ENCODE measurements at regions not wholly inside any gene's neighbourhood (a gene's known extent, or its start where the extent isn't known, plus 50 kb on each side); places are given as distances from the start of the nearest gene placed in this dataset.

DNA sequence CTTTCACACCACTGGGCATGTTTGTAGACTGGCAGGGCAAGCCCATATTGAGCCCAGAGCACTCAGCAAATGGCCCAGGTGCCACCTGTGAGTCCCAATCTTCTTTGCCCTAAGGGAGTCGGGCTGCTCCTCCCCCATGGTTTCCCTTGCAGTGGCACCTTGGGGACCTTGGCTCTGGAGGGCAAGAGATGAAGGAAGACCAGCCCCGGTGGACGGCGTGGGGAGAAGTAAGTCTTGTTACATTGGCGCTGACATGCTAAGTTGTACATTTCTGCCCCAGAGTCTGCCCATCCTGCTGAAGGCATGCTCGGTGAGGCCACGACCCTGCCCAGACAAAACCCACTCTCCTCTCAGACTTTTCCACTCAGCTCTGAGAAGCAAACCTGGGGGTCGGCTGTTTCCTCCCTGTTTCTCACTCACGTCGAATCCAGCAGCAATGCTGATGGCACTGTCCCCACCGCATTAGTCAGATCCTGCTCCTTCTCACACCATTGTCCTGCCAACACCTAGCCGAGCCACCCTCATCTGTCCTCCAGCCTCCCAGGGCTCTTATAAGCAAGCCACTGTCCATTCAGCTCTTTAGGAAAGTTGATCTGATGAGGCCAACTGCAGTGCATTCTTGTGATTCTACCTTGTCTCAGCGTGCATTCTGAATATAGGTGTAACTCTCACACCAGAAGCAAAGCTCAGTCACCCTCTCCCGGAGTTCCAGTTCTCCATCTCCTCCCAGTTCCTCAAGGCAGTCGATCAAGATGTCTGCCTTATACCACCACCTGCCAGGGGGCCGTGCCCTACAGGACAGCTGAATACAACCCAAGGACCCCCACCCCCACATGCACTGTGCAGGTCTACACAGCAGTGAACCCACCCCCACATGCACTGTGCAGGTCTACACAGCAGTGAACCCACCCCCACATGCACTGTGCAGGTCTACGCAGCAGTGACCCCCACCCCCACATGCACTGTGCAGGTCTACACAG, 827.1 kb downstream of the TBC1D22A start:
- no peak for DNase-seq (ENCODE audit: low spot score)
- Histone ChIP-seq H3K27ac (no peak overlapping the region), H3K4me3 (no peak overlapping the region)
- no peak for TF ChIP-seq CTCF (IDR thresholded peaks at IDR 0.05)

DNA sequence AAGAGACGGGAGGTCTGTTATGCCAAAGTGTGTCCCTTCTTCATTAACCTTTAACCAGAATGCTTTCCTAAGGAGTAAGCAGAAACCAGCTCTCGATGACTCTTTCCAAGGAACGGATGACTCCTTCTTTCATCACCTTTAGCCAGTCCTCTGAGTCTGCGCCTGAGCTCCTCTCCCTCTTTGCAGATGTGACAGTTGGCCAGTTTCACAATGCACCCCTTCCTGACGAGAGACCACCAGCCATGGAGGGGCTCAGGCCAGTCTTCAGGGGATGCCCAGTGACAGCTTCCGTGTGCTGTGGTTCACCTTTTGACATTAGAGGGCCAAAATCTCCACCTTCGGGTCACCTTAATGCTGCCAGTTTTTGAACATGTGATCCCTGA, 826.1 kb downstream of the TBC1D22A start:
- no peak for DNase-seq (ENCODE audit: low spot score)
- TF ChIP-seq CTCF (IDR thresholded peaks at IDR 0.05), result no peak
- Histone ChIP-seq H3K4me3 (no peak overlapping the region), H3K27ac (no peak overlapping the region)

- Histone ChIP-seq H3K4me3 (no peak overlapping the region), H3K27ac (no peak overlapping the region)
- no peak for DNase-seq (ENCODE audit: low spot score)
- TF ChIP-seq CTCF (IDR thresholded peaks at IDR 0.05), result no peak
Measured at GRCh38 chr22:47587861-47588577, 825.6 kb downstream of the TBC1D22A start.

DNA sequence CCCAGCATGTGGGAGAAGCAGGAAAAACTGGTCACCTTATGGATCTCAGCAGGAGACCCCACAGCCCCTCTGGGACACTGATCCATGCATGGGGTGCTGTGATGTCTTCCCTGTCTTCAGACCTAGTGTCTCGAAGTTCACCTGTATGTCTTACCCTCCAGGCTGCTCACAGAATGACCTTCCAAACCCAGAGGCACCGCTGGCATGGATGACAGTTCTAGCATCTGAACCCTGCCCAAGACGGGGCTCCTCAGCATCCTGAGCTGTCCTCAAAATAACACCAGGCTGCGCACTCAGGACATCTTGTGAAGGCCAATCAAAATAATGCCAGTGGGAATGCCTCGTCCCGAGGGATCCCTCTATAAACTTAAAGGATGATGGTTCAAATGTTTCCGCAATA, 824.9 kb downstream of the TBC1D22A start:
- no peak overlapping the region for H3K27ac ChIP-seq
- no peak overlapping the region for H3K4me3 ChIP-seq
- no peak for DNase-seq (ENCODE audit: low spot score)
- no peak for TF ChIP-seq CTCF (IDR thresholded peaks at IDR 0.05)

- Histone ChIP-seq H3K4me3 (no peak overlapping the region), H3K27ac (no peak overlapping the region)
- DNase-seq (ENCODE audit: low spot score), result no peak
- TF ChIP-seq CTCF (IDR thresholded peaks at IDR 0.05), result no peak
Measured at GRCh38 chr22:47586946-47587345, 824.5 kb downstream of the TBC1D22A start.

DNA sequence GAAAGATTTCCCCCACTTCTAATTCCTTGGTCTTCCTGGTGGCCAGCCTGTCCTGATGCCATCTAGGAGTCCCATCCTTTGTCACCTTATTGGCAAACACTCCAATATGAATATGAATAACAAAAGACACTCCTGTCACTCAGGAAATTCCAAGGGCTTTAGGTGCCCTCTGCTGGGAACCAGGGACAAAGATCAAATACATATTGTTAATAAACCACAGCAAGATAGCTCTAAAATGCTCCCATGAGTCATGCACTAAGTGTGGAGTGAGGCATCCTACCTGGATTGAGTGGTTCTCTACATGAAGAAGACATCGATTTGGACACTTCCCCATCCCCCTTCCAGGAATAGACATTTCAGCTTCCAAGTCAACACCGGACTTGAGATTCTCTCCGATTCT, 823.6 kb downstream of the TBC1D22A start:
- no peak for DNase-seq (ENCODE audit: low spot score)
- Histone ChIP-seq H3K27ac (no peak overlapping the region), H3K4me3 (no peak overlapping the region)
- TF ChIP-seq CTCF (IDR thresholded peaks at IDR 0.05), result no peak
